ENCODE measurements at regions not wholly inside any gene's neighbourhood (a gene's known extent, or its start where the extent isn't known, plus 50 kb on each side); places are given as distances from the start of the nearest gene placed in this dataset.
"Not testable (repeated sequence)": the region's sequence is repeated elsewhere in the genome, so short reads cannot be mapped to it uniquely, and the experiment has no call there.

- no peak for DNase-seq (ENCODE audit: low spot score)
Observed at GRCh38 chr7:10560497-10560896, 413.2 kb upstream of the PHF14 start.

GRCh38 chr7:10568891-10569290, 404.8 kb upstream of the PHF14 start:
- DNase-seq (ENCODE audit: low spot score), result no peak

GRCh38 chr7:10571759-10572158, 401.9 kb upstream of the PHF14 start:
- DNase-seq (ENCODE audit: low spot score), result no peak

GRCh38 chr7:10577866-10578374, 395.8 kb upstream of the PHF14 start:
- DNase-seq (ENCODE audit: low spot score), result no peak

GRCh38 chr7:10579561-10579960, 394.1 kb upstream of the PHF14 start:
- DNase-seq (ENCODE audit: low spot score), result no peak

GRCh38 chr7:10584886-10585285, 388.8 kb upstream of the PHF14 start:
- no peak for DNase-seq (ENCODE audit: low spot score)

GRCh38 chr7:10588084-10588483, 385.6 kb upstream of the PHF14 start:
- no peak for DNase-seq (ENCODE audit: low spot score)

GRCh38 chr7:10592604-10593003, 381.1 kb upstream of the PHF14 start:
- DNase-seq (ENCODE audit: low spot score), result no peak

- DNase-seq (ENCODE audit: low spot score), result no peak
Observed at GRCh38 chr7:10593080-10593479, 380.6 kb upstream of the PHF14 start.

- no peak for DNase-seq (ENCODE audit: low spot score)
Observed at GRCh38 chr7:10596827-10597226, 376.8 kb upstream of the PHF14 start.

- no peak for DNase-seq (ENCODE audit: low spot score)
Observed at GRCh38 chr7:10604128-10604527, 369.5 kb upstream of the PHF14 start.

GRCh38 chr7:10612950-10613349, 360.7 kb upstream of the PHF14 start:
- no peak for DNase-seq (ENCODE audit: low spot score)

GRCh38 chr7:10618953-10619352, 354.7 kb upstream of the PHF14 start:
- DNase-seq (ENCODE audit: low spot score), result no peak

GRCh38 chr7:10632712-10633111, 341.0 kb upstream of the PHF14 start:
- DNase-seq (ENCODE audit: low spot score), result no peak

- no peak for DNase-seq (ENCODE audit: low spot score)
Observed at GRCh38 chr7:10634239-10634638, 339.4 kb upstream of the PHF14 start.

- DNase-seq (ENCODE audit: low spot score), result no peak
Observed at GRCh38 chr7:10637991-10638390, 335.7 kb upstream of the PHF14 start.

GRCh38 chr7:10643545-10643944, 330.1 kb upstream of the PHF14 start:
- no peak for DNase-seq (ENCODE audit: low spot score)

- no peak for DNase-seq (ENCODE audit: low spot score)
Observed at GRCh38 chr7:10644849-10645248, 328.8 kb upstream of the PHF14 start.

GRCh38 chr7:10646194-10646593, 327.5 kb upstream of the PHF14 start:
- no peak for DNase-seq (ENCODE audit: low spot score)

GRCh38 chr7:10648289-10648688, 325.4 kb upstream of the PHF14 start:
- DNase-seq (ENCODE audit: low spot score), result no peak

GRCh38 chr7:10649120-10649519, 324.6 kb upstream of the PHF14 start:
- not testable (repeated sequence) for DNase-seq (ENCODE audit: low spot score)

GRCh38 chr7:10655031-10655430, 318.6 kb upstream of the PHF14 start:
- DNase-seq (ENCODE audit: low spot score), result no peak

- no peak for DNase-seq (ENCODE audit: low spot score)
Observed at GRCh38 chr7:10657201-10657600, 316.5 kb upstream of the PHF14 start.

GRCh38 chr7:10657837-10658236, 315.8 kb upstream of the PHF14 start:
- no peak for DNase-seq (ENCODE audit: low spot score)
